HG03064 (cell line): ENCODE measurements at regions not wholly inside any gene's neighbourhood (a gene's known extent, or its start where the extent isn't known, plus 50 kb on each side); places are given as distances from the start of the nearest gene placed in this dataset.
"Not testable (repeated sequence)": the region's sequence is repeated elsewhere in the genome, so short reads cannot be mapped to it uniquely, and the experiment has no call there.

Experiments
- ATAC-seq: cut with Tn5 transposase; IDR thresholded peaks from one replicate; pipeline ENCODE4 v1.9.1; 2021; ENCODE audit warnings: low read depth; ENCODE audit not compliant: unreplicated experiment

DNA sequence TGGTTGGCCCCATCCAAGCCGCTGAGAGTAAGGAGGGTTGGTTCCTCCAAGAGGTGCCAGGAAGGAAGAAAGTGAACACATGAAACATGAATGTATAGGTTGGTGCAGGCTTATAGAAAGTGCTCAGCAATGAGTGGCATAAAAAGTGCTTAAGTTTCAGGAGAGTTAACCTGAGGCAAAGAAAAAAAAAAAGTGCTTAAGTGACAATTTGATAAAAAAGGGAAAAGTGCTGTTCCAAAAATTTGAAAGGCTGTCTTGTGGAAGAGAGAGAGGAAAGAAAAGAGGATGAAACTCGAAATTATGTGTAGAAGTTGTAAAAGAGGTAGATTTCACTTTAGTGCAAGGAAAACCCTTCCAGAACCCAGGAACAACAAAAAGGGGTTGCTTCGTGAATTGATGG lies 85.5 kb upstream of the MAP4K4 start:
- ATAC-seq: no peak

DNA sequence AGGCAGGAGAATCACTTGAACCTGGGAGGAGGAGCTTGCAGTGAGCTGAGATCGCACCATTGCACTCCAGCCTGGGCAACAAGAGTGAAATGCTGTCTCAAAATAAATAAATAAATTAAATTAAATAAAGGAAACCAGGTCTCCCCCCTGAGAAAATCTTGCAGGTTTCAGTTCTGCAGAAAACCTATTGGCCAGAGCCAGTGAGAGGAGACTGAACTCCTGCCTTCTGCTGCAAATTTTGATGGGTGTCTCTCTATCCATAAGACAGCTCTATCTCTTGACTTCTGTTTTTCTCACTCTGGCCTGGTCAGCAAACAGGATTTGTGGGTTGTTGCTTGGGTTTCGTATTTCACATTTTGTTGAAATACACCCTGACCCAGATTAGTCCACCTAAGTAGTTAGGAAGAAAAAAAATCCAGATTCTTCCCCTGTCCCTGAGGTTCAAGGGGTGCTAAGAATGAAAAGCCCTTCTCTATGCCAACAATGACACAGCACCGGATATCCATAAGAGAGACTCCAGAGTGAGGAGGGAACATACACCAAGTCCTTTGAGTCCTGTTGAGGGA lies 86.7 kb upstream of the MAP4K4 start:
- ATAC-seq: no peak

GRCh38 chr2:101609433-101609832 lies 88.1 kb upstream of the MAP4K4 start:
- ATAC-seq: no peak

- no peak for ATAC-seq
Measured at GRCh38 chr2:101608408-101609310, 88.8 kb upstream of the MAP4K4 start.

- no peak for ATAC-seq
Measured at GRCh38 chr2:101597347-101597944, 100.1 kb upstream of the MAP4K4 start.

- ATAC-seq: no peak
Measured at GRCh38 chr2:101596333-101596732, 101.2 kb upstream of the MAP4K4 start.

DNA sequence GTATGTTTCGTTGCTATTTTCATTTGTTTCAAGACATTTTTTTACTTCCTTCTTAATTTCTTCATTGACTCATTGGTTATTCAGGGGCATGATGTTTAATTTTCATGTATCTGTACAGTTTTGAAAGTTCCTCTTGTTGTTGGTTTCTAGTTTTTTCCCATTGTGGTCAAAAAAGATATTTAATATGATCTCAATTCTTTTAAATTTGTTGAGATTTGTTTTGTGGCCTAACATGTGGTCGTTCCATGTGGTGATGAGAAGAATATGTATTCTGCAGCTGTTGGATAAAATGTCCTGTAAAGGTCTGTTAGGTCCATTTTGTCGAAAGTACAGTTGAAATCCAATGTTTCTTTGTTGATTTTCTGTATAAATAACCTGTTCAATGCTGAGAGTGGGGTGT lies 110.3 kb upstream of the MAP4K4 start:
- ATAC-seq: no peak

- ATAC-seq: no peak
Measured at GRCh38 chr2:101583861-101584260, 108.9 kb upstream of the RFX8 start.

DNA sequence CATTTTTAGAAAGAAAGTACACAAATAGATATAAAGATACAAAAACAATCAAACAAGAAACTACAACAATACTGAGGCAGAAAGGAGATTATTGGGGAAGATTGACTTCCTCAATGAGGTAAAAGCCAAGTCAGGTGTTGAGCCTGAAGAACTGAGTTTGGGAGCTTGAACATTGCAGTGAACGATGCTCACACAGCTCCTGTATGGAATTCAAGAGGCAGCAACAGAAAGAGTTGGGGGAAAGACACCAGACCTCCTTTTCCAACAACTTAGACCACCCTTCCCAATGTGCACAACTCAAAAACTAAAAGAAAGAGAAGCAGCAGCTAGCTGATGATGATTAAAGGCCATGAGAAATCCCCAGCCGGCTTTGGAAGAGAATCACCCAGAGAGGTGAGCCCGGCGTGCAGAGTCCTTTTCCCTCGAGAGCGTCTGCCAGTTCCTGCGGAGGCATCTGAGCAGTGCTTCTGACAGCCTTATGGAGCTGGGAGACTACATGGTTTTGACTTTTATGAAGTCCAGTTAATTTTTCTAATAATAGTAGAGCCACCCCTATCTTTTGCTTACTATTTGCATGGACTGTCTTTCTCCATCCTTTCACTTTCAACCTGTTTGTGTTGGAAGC lies 106.9 kb upstream of the RFX8 start:
- ATAC-seq: no peak

DNA sequence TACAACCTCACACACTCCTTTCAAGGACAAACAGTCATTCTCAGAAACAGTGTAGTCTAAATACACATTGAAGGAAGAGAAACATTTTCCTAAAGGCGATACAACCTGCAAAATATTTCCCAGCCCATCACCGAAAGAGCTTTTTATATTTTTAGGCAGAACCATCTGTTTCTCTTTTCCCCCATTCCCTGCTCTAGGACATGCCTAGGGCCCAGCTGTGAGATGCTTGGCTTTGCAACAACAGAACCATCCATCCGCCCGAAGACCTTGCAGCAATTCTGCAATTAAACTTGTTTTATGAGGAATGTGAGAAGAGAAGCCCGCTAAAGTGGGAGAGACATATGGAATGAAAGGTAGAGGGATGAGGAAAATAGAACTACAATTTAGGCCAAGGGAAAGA lies 105.6 kb upstream of the RFX8 start:
- ATAC-seq: no peak

- ATAC-seq: no peak
Measured at GRCh38 chr2:101578671-101579070, 103.8 kb upstream of the RFX8 start.

GRCh38 chr2:101578135-101578534 lies 103.2 kb upstream of the RFX8 start:
- ATAC-seq: not testable (repeated sequence)

DNA sequence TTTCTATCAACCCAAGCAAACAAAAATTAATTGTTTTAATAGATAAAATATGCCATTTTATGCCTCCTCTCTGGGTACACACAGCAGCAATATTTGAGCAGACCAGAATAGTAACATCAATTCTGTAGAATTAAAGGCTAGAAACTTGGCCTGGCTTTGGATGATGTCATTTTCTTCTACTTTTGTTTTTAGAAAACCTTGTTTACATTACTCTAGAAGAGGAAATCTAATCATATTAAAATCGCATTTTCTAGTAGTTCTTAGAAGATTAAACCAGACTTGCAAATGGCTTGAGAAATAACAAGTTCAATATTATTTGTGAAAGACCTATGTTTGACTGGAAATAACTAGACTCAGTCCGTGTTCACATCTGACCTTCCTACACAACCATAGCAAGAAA lies 102.3 kb upstream of the RFX8 start:
- no peak for ATAC-seq

DNA sequence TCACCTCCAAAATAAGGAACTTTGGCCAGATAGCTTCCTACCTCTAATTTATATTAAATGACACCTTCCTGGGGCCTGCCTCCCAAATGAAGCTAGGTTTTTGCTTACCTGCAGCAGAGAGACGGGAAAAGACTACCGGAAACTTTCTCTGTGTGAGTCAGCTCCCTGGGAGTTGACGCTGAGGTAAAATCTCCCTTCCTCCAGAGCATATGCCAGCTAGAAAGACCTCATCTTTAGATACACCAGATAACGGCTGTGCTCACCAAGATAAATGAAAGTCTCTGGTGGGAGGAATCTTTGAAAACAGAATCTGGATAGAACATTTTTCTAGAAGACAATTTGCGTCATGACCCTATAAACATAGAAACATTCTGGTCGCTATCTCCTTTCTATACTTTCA lies 99.7 kb upstream of the RFX8 start:
- ATAC-seq: no peak

GRCh38 chr2:101571951-101572350 lies 97.0 kb upstream of the RFX8 start:
- ATAC-seq: no peak

- ATAC-seq: no peak
Measured at GRCh38 chr2:101569886-101570520, 95.1 kb upstream of the RFX8 start.

GRCh38 chr2:101568969-101569368 lies 94.1 kb upstream of the RFX8 start:
- no peak for ATAC-seq

DNA sequence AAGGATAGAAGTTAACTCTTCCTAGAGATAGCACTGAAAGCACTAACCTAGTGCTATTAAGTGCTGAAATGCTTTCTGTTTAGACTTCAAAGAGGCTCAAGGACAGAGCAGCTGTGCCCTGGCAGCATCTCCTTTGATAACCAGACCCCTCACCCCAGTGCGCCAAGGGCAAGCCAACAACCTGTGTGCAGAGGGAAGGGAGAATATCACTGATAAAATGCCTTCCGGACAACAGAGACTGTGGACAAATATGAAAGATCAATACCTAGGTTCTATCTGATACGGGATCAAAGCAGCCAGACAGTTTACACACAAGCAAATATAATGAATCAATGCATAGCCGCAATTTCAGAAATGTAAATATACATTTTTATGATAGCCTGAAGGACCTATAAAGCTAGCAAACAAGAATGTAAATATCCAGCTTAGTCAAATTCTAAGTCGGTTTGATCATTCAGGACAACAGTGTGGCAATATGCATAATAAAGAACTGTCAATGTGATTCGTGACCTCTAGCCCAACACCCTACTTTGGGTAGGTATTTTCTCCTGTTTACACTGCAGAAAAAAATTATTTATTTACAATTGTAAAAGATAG lies 91.8 kb upstream of the RFX8 start:
- ATAC-seq: no peak

- ATAC-seq: no peak
Measured at GRCh38 chr2:101563849-101564248, 88.9 kb upstream of the RFX8 start.

DNA sequence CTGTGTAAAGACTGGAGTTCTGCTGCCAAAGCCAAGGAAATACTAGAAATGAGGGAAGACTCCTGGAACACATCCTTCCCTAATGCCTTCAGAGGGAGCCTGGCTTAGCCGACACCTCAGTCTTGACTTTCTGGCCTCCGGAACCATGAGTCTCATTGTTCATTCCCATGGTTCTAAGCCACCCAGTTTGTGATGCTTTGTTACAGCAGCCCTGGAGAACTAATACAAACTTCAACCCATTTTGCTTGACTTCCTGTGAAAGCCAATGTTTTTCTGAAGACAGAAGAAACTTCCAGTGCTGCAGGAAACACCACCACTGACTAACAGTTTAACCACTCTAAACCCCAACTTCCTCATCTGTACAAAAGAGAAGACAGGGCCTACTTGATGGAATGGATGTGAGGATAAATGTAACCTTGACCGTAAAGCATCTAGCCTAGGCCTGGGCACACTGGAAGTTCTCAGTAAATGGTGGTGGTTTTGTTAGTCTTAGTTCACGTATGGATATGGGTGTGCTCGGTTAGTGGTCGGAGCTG lies 85.9 kb upstream of the RFX8 start:
- ATAC-seq: no peak
